ENCODE measurements at regions not wholly inside any gene's neighbourhood (a gene's known extent, or its start where the extent isn't known, plus 50 kb on each side); places are given as distances from the start of the nearest gene placed in this dataset.

GRCh38 chr19:31906111-31906871, 439.1 kb upstream of the ZNF507 start:
- H2BK15ac ChIP-seq (ENCODE audit: low read depth, low read length), result no peak overlapping the region
- no peak overlapping the region for H3K4me3 ChIP-seq (ENCODE audit: insufficient read depth, low read depth, low read length)
- H2BK20ac ChIP-seq (ENCODE audit: low read depth, low read length), result no peak overlapping the region
- ATAC-seq (ENCODE audit: low read depth) (no peak), DNase-seq (no peak)
- H3K4me2 ChIP-seq (ENCODE audit: low read depth, low read length), result no peak overlapping the region
- H2AFZ ChIP-seq (replicated peaks; ENCODE audit: low read length, poor library complexity), result no peak overlapping the region
- no peaks in the 10 kb centered on the region for H3K36me3 ChIP-seq (ENCODE audit: control insufficient read depth, insufficient read depth, low read length)
- H3K56ac ChIP-seq (ENCODE audit: extremely low read depth, insufficient read depth, low read length), result no peak overlapping the region
- no peak overlapping the region for H2AK5ac ChIP-seq (ENCODE audit: low read depth, low read length)
- no peak overlapping the region for H4K91ac ChIP-seq (ENCODE audit: insufficient read depth, low read depth, low read length)
- H3K14ac ChIP-seq (replicated peaks; ENCODE audit: low read depth, low read length), result no peak overlapping the region
- no peak overlapping the region for H3K23ac ChIP-seq (ENCODE audit: low read depth, low read length)
- H3K4me1 ChIP-seq (ENCODE audit: control insufficient read depth, insufficient read depth, low read length), result no peaks in the 10 kb centered on the region
- in situ Hi-C loops (cut with MboI; ENCODE audit: low sequenced_read_pairs) (no loop called here), intact Hi-C loops (cut with micrococcal nuclease) (no loop called here), dilution Hi-C loops (cut with HindIII; ENCODE audit: low sequenced_read_pairs, unreplicated experiment) (no loop called here)
- no peak overlapping the region for H3K4ac ChIP-seq (ENCODE audit: low read depth, low read length)
- H2BK120ac ChIP-seq (ENCODE audit: low read depth, low read length), result no peak overlapping the region
- H3K9me1 ChIP-seq (ENCODE audit: insufficient read depth, low read length), result no peaks in the 10 kb centered on the region
- no peak overlapping the region for H2BK5ac ChIP-seq (ENCODE audit: low read depth, low read length, poor library complexity, severe bottlenecking)
- H3K79me1 ChIP-seq (ENCODE audit: low read depth in 1 of 2, low read length in 2 of 2), result no peaks in the 10 kb centered on the region
- peaks cover 2% of the 10 kb centered on the region; the same call in 1 of the 2 replicates for H3K9me3 ChIP-seq (ENCODE audit: control insufficient read depth, insufficient read depth, low read length)
- no peak overlapping the region for H3K9ac ChIP-seq (ENCODE audit: low read depth, low read length)
- H4K20me1 ChIP-seq (ENCODE audit: insufficient read depth, low read length), result no peaks in the 10 kb centered on the region
- H2AK9ac ChIP-seq (replicated peaks; ENCODE audit: low read depth, low read length, poor library complexity), result no peak overlapping the region
- H3K18ac ChIP-seq (ENCODE audit: low read depth, low read length), result no peak overlapping the region
- H3K27ac ChIP-seq (ENCODE audit: insufficient read depth, low read length), result no peak overlapping the region
- no peak overlapping the region for H4K5ac ChIP-seq (ENCODE audit: low read depth, low read length)
- WGBS, 2 experiments (ENCODE audit: extremely low coverage in 2 of 2, insufficient read length in 1 of 2), result no CpG with 5 or more reads among the region's 9 CpGs
- TF ChIP-seq MAFK (IDR thresholded peaks at IDR 0.05; ENCODE audit: low read depth, low read length), result no peak
- TF ChIP-seq POLR2A (IDR thresholded peaks at IDR 0.05; ENCODE audit: low read depth, low read length), result no peak
- TF ChIP-seq RCOR1 (IDR thresholded peaks at IDR 0.05; ENCODE audit: insufficient replicate concordance, low read length), result no peak
- no peak for TF ChIP-seq MAZ (IDR thresholded peaks at IDR 0.05; ENCODE audit: borderline replicate concordance, low read depth, low read length)
- no peak for TF ChIP-seq CHD1 (IDR thresholded peaks at IDR 0.05; ENCODE audit: low read depth, low read length)
- no peak for TF ChIP-seq ELK1 (IDR thresholded peaks at IDR 0.05; ENCODE audit: borderline replicate concordance, low read depth, low read length)
- TF ChIP-seq SMC3 (IDR thresholded peaks at IDR 0.05; ENCODE audit: low read depth, low read length), result no peak
- TF ChIP-seq CEBPB (IDR thresholded peaks at IDR 0.05; ENCODE audit: low read depth, low read length), result no peak
- no peak for TF ChIP-seq FOS (IDR thresholded peaks at IDR 0.05; ENCODE audit: low read depth, low read length)
- no peak for TF ChIP-seq RFX5 (IDR thresholded peaks at IDR 0.05; ENCODE audit: low read depth, low read length)
- no peak for TF ChIP-seq NFE2L2 (IDR thresholded peaks at IDR 0.05; ENCODE audit: low read depth, low read length)
- TF ChIP-seq BHLHE40 (IDR thresholded peaks at IDR 0.05; ENCODE audit: low read depth, low read length), result no peak
- no peak for TF ChIP-seq MXI1 (IDR thresholded peaks at IDR 0.05; ENCODE audit: borderline replicate concordance, low read depth, low read length)
- TF ChIP-seq RAD21 (IDR thresholded peaks at IDR 0.05; ENCODE audit: low read length), result no peak
- no peak for TF ChIP-seq USF2 (IDR thresholded peaks at IDR 0.05; ENCODE audit: low read depth, low read length)
- TF ChIP-seq CTCF (conservative IDR thresholded peaks at IDR 0.05; ENCODE audit: low read depth, low read length), result no peak
- BruUV-seq (replicated peaks), result no TSS peak
- ChIA-PET CTCF (no interaction called here), POLR2A (ENCODE audit: unreplicated experiment) (no interaction called here)
- H3K27me3 ChIP-seq (ENCODE audit: control insufficient read depth, insufficient read depth, low read length), result no peaks in the 10 kb centered on the region
- no peak overlapping the region for H4K8ac ChIP-seq (ENCODE audit: low read depth in 2 of 2, low read length in 2 of 2)

Data from IMR-90 (cell line).